Heart left ventricle (tissue), 13 donors: ENCODE measurements at regions not wholly inside any gene's neighbourhood (a gene's known extent, or its start where the extent isn't known, plus 50 kb on each side); places are given as distances from the start of the nearest gene placed in this dataset.

Experiments used
- POLR2A ChIP-seq, 2 donors: fragments of 450-650 bp; IDR thresholded peaks; one replicate each; pipeline ENCODE4 v1.6.1; 2017; ENCODE audit warnings: antibody characterized with exemption in 2 of 2, mild to moderate bottlenecking in 2 of 2, moderate library complexity in 2 of 2
- TF ChIP-seq, protein P1 (sequence below), 12 donors: fragments of 200-600 bp; sonication (generic) in 4 of 12; IDR thresholded peaks; one replicate each; pipeline versions ENCODE4 v1.5.0 to v1.8.0; 2018 to 2022; ENCODE audit warnings: antibody characterized with exemption in 12 of 12, mild to moderate bottlenecking in 5 of 12
- donor health status: ischemic (EF 13 %, LVEDD 7.1; RV severe dilation, severe dysfunction).
- donor health status: DM: no; HTN: yes; CAD: no.
- donor health status: DM: no; HTN: no; CAD: no.
- donor health status: ischemic (EF 25% LVEDD 6.9; RV normal size, moderate dysfunction).
- donor health status: ischemic (EF 25% LVEDD 5.7; RV mildly dilated, moderate dysfunction).
- donor health status: ischemic (EF 35%, LVEDD 5.7; RV mildly dilated, moderate dysfunction).
- donor health status: nonischemic (EF 11% LVEDD 7.7; RV severe dilation, severe dysfunction).
- donor health status: DM: yes; HTN: yes; CAD: no.
- donor health status: PGD.
- donor health status: ischemic (EF 29% LVEDD 5.4; RV normal size, mild dysfunction).
- donor health status: nonischemic (EF 23%, LVEDD 6.1; RV moderate dilation, normal function).

DNA sequence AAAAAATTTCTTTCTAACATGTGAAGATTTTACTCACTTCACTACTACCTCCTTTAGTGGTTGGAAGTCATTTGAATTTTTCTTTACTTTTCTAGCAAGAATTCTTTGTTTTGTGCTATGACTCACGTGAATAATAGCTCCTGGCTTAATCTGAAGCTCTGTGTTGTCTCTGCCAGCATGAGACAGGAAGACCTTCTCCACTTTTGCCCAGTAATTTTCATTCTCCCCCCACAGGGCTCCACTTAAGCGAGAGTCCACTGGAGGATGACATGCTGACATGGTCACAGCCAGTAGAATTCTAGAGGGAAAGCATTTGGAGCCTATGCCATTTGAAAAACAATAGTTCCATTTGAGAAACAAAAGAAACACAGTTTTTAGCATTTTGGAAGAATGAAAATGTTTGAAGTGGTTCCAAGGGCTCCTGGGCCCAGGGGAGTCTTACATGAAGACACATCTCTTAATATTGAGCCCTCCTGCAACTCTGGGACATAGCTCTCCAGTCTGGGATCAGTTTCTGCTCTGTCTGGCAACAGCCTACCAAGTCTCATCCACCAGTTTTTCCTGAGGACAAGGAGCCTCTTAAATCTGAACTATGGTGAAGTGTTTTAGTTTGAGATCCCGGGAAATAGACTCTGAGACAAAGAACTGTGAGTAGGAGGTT is 231.4 kb downstream of the PAX1 start:
- TF ChIP-seq, protein P1, sequence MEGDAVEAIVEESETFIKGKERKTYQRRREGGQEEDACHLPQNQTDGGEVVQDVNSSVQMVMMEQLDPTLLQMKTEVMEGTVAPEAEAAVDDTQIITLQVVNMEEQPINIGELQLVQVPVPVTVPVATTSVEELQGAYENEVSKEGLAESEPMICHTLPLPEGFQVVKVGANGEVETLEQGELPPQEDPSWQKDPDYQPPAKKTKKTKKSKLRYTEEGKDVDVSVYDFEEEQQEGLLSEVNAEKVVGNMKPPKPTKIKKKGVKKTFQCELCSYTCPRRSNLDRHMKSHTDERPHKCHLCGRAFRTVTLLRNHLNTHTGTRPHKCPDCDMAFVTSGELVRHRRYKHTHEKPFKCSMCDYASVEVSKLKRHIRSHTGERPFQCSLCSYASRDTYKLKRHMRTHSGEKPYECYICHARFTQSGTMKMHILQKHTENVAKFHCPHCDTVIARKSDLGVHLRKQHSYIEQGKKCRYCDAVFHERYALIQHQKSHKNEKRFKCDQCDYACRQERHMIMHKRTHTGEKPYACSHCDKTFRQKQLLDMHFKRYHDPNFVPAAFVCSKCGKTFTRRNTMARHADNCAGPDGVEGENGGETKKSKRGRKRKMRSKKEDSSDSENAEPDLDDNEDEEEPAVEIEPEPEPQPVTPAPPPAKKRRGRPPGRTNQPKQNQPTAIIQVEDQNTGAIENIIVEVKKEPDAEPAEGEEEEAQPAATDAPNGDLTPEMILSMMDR (IDR thresholded peaks at IDR 0.05), result no peak
- TF ChIP-seq POLR2A (IDR thresholded peaks at IDR 0.05), result no peak
